ENCODE measurements at regions not wholly inside any gene's neighbourhood (a gene's known extent, or its start where the extent isn't known, plus 50 kb on each side); places are given as distances from the start of the nearest gene placed in this dataset.

DNA sequence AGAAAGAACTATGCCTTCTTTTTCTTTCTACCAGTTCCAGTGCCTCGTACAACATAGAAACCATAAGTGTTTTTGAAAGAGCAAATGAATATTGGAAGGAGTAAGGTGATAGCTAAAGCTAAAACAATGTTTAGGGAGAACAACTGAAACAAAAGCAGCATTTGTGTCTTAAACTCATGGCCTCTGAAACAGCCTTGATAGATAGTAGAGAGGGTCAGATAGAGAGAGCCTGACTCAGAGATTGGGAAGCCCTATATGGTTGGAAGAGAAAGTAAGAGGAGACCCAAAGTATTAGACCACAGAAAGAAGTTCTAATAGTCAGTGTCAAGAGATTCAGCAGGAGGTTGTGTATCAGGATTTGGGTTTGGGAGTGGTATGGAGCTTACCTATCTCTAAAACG is 79.6 kb upstream of the IFNG-AS1 start:
- DNase-seq (ENCODE audit: low read depth in 2 of 2) = no peak

DNA sequence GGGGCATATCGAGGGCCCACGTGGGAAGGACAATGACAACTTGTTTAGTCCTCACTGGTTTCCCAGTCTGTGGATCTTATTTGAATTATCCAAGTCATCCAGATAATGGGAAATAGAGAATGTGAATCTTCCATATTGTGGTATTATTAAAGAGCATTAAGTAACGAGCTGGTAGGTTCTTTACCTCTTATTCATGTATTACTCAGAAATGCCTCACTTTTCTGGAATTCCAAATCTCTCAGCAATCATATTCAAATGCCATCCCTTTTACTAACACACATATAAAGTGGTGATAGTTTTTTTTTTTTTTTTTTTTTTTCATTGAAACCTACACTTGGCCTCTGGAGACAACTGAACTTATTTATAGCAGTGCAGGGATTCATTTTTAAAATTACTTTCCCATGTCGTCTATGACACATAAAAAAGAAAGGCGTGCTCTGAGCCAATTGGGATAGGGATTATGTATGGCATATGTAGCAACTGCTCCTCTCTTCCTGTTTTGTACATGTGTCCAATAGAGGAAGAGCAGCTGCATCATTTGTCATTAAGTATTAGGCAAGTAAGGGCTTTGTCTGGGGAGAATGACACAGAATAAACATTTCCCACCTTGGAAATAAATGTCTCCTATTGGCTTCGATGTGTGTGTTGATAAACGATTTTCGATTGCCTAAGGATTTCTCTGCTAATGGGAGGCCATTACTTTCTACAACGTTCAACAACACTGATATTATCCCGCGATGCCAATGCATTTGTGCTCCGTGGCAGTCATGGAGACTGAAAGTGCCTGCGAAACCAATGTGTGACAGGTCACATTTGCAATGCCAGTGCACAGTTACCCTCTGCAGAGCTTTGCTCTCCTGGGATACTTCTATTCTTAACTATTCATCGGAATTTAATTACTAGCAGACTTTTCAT is 78.6 kb upstream of the IFNG-AS1 start:
- DNase-seq (ENCODE audit: low read depth in 2 of 2) = no peak

DNA sequence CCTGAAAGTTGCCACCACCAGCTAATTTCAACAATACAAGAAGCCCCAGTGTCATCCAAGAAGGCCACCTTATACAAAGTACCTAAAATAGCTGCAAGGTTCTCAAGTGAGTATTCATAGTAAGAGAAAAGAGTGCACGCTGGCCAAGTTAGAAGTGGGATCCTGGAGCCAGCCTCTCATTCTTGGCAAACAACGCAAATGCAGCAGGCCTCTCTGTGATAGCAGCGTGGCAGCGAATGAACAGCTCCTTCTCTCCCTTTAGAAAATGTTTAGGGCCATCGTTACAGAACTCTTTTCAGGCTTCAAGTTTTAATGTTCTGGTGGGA is 78.0 kb upstream of the IFNG-AS1 start:
- no peak for DNase-seq (ENCODE audit: low read depth in 2 of 2)

DNA sequence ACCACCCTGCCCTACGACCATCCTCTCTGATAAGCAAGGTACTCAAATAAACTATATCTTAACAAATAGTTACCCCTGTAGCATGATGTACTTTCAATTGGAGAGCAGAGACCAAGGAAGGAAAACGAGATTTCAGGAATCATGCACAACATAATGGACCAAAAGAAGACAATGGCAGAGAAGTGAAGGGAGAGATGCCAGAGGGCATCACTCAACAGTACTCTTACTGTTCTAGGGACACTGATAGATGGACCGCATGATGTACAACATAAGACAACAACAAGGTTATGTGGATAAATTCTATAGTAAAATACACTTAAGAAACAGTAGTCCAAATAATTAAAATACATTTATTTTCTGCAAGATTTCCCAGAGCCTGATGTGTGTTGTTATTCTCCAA is 77.5 kb upstream of the IFNG-AS1 start:
- no peak for DNase-seq (ENCODE audit: low read depth in 2 of 2)

DNA sequence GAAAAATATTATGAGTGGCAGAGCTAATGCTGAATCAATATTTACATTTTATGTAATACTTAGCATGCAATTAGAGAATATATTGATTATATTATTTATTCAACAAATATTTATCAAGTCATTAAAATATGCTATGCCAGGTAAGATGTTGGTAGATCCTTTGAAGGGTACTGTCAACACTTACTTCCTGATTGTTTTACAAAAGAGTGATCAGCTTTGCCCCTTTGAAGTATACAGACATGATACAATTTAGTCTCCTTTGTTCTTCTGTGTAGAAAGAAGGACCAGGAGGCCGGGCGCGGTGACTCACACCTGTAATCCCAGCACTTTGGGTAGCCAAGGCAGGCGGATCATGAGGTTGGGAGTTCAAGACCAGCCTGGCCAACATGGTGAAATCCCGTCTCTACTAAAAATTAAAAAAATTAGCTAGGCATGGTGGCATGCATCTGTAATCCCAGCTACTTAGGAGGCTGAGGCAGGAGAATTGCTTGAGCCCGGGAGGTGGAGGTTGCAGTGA is 73.9 kb upstream of the IFNG-AS1 start:
- DNase-seq (ENCODE audit: low read depth in 2 of 2) = no peak

DNA sequence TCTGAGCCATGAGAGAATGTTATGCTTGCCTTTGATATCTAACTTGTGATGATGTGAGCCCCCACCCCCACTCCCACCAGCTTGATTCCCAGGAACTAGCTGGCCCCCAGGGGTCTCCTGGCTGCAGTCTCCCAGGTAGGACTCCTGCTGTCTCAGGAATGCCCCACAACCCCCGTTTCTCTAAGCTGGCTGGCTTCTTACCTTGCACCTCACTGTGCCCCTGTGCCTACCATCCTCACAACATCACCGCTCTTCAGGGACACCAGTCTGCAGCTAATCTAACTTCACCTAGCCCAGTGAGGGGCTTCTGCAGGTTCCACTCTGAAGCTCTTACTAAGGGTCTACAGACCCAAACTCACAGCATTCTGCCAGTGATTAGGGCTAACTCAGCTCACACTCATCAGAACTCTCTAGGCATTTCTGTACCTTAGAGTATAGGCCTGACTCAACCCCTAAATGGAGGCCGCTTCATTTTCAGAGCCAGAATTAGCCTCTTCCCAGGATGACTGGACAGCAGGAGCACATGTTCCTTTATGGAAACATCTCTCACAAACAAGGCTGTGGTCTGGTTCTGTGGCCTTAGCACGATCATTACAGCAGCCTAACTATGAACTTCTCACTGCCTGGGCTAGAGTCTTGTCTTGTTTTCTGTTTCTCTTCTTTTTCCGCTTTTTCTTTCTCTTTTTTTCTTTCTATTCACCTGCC is 72.8 kb upstream of the IFNG-AS1 start:
- DNase-seq (ENCODE audit: low read depth in 2 of 2) = no peak

DNA sequence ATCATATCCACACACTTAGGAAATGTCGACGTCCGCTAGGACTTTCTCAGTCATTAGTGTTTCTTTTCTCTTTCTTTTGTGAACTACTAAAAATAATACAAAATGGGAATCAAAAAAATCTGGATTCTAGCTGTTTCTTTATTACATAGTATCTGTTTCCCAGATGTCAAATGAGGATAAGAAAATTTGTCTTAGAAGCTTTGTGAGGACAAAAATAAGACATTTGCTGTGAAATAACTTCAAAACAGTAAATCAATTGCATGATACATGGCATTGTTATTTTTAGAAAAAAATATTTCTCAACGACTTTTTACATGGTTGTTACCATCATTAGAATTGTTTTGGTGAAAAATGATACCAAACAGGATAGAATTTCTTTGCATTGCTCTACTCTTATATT is 71.4 kb upstream of the IFNG-AS1 start:
- DNase-seq (ENCODE audit: low read depth in 2 of 2) = no peak

DNA sequence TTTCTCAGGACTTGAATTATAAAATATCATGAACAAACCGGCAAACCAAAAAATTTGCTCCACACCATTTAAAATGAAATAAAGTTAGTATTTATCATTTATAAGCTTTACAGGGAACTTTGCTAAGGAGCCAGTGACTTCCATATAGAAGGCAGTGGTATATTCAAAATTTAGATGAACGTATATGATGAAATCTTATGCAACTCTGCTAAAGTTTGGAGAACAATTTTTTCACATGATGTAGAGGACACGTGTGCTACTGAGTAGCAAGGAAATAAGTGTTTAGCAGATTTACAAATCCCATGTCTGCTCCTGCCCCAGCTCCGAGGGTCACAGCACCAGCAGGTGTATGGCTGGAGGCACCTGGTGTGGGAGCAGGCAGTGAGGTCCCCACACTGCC is 70.8 kb upstream of the IFNG-AS1 start:
- no peak for DNase-seq (ENCODE audit: low read depth in 2 of 2)

DNA sequence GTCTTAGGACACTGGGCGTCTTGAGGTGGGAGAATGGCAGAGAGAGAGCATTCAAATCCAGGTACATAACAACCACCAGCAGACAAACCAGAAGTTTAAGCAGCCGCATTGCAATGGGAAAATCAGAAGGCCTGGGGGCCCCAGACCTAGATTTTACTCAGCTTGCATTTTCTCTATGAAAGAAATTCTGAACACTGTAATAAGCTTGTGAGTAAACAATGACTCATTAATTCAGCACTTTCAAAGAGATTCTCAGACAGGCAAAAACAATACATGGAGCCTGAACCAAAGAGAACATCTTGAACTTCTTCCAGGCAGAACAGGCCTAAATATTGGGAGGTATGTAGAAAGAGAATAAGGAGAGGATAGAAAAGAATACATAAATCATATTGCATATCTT is 69.8 kb upstream of the IFNG-AS1 start:
- DNase-seq (ENCODE audit: low read depth in 2 of 2) = no peak

DNA sequence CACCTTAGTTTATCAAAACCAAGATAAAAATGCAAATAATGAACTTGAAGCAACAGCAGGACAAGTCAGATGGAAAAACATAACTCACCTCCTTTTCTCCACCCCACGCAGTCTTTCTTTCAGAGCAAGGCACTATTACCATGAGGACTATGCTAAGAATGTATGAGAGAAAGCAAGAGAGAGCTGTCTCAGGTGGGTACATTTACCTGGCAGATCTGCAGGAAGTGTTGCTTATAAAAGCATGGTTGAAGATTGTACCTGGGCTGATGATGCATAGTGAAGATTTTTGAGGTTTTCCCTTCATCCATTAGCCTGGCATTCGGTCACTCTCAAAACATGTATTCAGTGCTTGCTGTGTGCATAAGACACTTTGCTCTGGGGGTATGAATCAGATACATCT is 68.8 kb upstream of the IFNG-AS1 start:
- DNase-seq (ENCODE audit: low read depth in 2 of 2) = no peak

DNA sequence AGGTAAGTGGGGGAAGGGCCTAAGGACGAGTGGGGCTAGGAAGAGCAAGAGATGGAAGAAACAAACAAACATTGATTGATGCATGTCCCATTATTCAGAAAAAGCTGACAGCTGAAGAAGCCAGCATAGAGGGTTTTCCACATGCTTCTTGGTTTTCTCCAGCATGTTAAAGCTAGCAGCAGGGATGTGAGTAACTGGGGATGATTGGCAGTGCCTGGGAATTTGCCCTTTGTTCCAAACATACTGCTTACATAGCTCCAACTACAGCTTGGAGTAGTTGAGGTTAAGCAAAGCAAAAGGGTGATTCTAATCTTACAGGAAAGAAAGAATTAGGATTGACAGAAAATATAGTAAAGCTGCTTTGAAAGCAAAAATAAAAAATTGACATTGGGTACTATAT is 68.0 kb upstream of the IFNG-AS1 start:
- no peak for DNase-seq (ENCODE audit: low read depth in 2 of 2)

DNA sequence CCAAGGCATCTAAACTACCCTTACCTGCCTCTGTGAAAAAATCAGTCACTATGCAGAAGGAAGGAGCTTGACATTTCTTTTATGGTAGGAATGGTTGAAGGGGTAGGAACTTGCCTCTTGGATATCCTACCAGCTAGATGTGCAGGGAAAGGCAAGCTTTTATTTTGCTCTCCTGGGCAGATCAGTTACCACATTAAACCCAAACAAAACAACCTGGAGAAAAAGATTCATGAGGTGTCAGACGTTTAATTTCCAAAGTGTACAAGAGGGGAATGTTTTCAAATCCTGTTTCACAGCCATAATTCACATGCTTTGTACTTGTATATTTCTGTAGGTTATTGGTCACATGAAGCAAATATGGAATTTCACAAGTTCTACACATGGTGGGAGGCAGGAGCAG is 67.0 kb upstream of the IFNG-AS1 start:
- no peak for DNase-seq (ENCODE audit: low read depth in 2 of 2)

DNA sequence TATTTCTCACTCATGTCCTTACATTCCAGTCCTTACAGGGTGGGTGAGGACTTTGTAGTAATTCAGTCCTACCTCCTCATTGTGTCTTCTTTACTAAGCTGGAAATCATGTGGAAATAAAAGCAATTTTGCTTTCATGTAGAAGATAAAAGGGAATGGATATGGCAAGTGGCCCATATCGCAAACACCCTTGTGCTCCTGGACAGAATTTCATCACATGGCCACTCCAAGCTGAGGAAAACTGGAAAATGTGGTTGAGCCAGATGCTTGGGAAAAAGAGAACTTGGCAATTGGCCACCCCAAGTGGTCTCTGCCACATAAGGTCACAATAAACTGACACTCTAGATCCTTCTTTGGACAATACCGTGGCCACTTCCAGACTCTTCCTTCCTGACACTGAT is 64.2 kb upstream of the IFNG-AS1 start:
- no peak for DNase-seq (ENCODE audit: low read depth in 2 of 2)

DNA sequence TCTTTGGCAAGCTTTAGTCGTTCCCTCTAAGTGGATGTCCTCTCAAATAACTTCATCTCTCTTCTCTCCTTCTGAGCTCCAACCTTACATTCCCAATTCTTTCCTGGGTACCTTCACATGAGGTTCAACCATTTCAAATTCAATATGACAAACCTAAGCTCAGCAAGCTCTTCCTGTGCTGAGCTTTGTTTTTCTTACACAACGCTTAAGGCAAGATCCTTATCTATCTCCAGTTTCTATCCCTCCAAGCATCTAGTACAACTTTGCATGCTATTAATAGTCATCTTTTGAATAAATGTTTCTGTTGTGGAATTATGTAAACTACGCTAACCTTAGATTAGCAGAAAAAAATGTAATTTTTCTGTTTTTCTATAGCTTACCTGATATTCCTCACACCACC is 63.7 kb upstream of the IFNG-AS1 start:
- DNase-seq (ENCODE audit: low read depth in 2 of 2) = no peak

DNA sequence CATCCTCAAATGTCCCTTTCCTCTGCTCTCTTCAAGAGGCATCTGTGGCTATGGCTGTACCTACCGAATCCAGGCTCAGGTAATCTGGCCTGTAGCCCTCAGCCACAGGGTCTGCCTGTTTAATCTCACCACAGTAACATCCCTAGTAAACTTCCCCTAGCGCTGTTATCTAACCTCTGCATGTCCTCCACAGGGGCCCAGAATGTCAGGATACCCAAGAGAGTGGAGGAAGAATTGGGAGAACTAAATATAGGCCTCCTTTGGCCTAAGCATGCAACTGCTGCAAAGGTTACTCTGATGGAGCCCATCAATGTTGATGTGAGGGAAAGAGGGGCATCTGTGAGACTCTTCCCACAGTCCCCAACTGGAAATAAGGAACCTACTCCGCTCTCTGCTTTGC is 63.2 kb upstream of the IFNG-AS1 start:
- no peak for DNase-seq (ENCODE audit: low read depth in 2 of 2)

DNA sequence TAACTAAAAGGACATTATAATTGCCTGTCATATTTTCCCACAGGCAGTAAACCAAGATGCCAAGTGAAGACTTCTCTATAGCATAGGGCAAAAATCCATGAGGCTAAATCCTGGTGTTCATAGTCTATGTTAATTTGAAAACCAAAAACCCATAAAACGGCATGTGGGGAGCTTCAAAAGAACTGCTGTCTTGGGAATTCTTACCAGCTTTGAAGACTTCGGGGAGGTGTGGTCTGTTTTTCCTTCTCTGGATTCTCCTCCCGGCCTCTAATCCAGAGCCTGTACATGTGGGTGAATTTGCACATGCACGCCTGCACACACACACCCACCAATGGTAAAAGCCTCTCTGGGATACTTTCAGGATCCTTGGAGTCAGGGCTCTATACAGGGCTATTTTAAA is 61.9 kb upstream of the IFNG-AS1 start:
- no peak for DNase-seq (ENCODE audit: low read depth in 2 of 2)

DNA sequence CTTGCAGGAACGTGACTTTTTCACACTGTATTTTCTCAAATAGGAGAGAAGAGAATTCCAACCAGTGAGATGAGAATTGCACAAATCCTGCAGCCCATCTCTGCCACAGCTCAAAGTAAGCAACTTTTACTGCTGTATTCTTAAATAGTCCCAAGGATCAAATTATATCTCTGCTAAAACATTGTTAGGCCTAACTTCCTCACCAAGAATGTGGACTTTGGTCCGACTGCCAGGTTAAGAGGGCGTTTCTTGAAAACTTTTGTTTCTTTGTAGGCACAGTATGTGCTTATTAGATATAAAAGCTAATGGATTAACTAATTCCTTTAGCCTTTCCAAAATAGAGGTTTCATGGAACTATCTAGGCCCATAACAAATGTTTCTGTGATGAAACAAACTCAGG is 61.4 kb upstream of the IFNG-AS1 start:
- no peak for DNase-seq (ENCODE audit: low read depth in 2 of 2)

DNA sequence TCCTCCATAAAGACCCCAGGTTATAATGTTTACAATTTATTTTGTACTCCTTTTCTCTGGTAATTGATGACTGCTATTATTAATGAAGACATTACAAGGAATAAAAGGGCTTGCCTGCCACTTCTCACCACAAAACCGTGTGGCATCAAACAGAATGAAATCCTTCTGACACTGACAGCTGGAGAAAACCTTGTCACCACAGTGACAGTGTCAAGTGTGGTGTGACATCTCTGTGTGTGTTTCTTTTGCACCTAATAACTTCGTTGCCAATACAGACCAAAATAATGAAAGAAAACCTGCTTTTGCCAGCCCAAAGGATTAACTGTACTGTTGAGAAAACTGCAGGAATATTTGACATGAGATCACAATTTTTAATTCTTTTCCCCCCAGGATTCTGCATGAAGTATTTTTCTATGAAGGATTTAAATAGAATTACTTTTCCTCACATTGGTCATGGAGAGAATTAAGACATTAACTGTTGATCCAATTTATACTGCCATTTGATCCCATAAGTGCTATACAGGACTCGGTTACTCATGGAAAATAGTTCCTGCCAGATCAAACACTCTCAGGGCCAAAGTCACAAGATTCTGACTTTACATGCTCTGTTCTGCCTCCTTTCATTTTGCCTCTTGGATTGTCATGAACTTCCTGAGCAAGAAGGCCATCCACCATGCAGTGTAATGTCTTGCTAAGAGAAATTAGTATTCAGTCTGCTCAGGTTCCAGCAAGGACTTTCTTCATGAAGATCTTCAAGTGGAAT is 60.4 kb upstream of the IFNG-AS1 start:
- no peak for DNase-seq (ENCODE audit: low read depth in 2 of 2)

DNA sequence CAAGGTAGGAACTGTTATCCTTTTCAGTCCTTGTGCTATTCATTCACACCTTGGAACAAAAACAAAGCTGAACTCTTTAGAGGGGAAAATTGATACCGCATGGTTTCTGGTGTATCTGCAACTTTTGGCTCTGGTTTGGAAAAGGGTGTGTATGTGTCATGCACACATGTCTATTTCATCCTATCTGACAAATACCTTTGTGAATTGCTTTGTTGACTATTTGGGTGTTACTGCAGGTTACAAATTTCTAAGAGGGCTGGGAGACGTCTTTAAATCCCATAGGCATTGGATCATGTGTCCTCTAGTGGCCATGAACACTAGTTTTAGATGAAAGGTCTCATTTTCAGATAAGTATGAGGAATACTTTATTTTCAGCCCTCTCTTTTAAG is 59.9 kb upstream of the IFNG-AS1 start:
- DNase-seq (ENCODE audit: low read depth in 2 of 2) = no peak

DNA sequence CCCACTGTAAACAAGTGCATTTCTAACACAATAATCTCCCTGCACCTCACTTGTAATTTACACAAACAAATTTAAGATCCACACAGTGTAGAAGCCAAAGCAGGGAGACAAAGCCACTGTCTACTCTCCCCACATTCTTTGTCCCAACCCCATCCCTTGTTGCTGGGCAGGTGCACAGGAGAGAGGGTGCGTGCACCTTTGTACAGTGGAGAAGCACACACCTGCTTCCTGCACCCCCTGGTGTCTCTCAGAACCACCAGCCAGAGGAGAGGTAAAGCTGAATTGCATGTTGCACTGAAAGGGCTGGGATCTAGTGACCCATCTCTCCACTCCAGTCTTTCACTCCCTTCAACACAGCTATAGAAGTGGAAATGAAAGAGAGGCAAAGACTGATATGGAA is 51.4 kb upstream of the IFNG-AS1 start:
- no peak for DNase-seq (ENCODE audit: low read depth in 2 of 2)

All from stimulated activated CD8-positive, alpha-beta memory T cell treated with anti-CD3 and anti-CD28 coated beads, Interleukin-15, amount 100 ng/mL, for 4 hours (primary cell).